ENCODE measurements at regions not wholly inside any gene's neighbourhood (a gene's known extent, or its start where the extent isn't known, plus 50 kb on each side); places are given as distances from the start of the nearest gene placed in this dataset.

- DNase-seq, result no peak
These were observed 117.4 kb upstream of the LINGO1 start for GRCh38 chr15:77749998-77750540.

GRCh38 chr15:77749236-77749997, 116.7 kb upstream of the LINGO1 start:
- DNase-seq, result no peak

GRCh38 chr15:77748078-77749064, 115.7 kb upstream of the LINGO1 start:
- DNase-seq, result no peak

- no peak for DNase-seq
These were observed 114.7 kb upstream of the LINGO1 start for GRCh38 chr15:77747175-77748077.

GRCh38 chr15:77746254-77747174, 113.8 kb upstream of the LINGO1 start:
- no peak for DNase-seq

GRCh38 chr15:77744398-77744797, 111.7 kb upstream of the LINGO1 start:
- DNase-seq, result no peak

- DNase-seq, result no peak
These were observed 109.9 kb upstream of the LINGO1 start for GRCh38 chr15:77742570-77742969.

GRCh38 chr15:77742127-77742526, 109.4 kb upstream of the LINGO1 start:
- no peak for DNase-seq

GRCh38 chr15:77741106-77741505, 108.4 kb upstream of the LINGO1 start:
- DNase-seq, result no peak

GRCh38 chr15:77739591-77740378, 107.1 kb upstream of the LINGO1 start:
- no peak for DNase-seq

GRCh38 chr15:77738441-77739302, 106.0 kb upstream of the LINGO1 start:
- no peak for DNase-seq

GRCh38 chr15:77738038-77738370, 105.3 kb upstream of the LINGO1 start:
- DNase-seq, result no peak

- DNase-seq, result no peak
These were observed 104.7 kb upstream of the LINGO1 start for GRCh38 chr15:77737238-77738037.

- no peak for DNase-seq
These were observed 101.6 kb upstream of the LINGO1 start for GRCh38 chr15:77734306-77734705.

GRCh38 chr15:77733579-77734300, 101.0 kb upstream of the LINGO1 start:
- no peak for DNase-seq

- no peak for DNase-seq
These were observed 100.0 kb upstream of the LINGO1 start for GRCh38 chr15:77732514-77733335.

- no peak for DNase-seq
These were observed 99.2 kb upstream of the LINGO1 start for GRCh38 chr15:77731945-77732344.

All from activated CD4-positive, CD25-positive, alpha-beta regulatory T cell treated with anti-CD3 and anti-CD28 coated beads, Interleukin-2, amount 50 U/mL, for 72 hours (primary cell).